Liver (tissue), 3 donors: ENCODE measurements at regions not wholly inside any gene's neighbourhood (a gene's known extent, or its start where the extent isn't known, plus 50 kb on each side); places are given as distances from the start of the nearest gene placed in this dataset.

ENCODE experiments used
- EGR1 ChIP-seq, 2 donors: IDR thresholded peaks; 2 replicates each; pipeline ENCODE4 v1.6.1; 2016 to 2018; ENCODE audit warnings: antibody characterized with exemption in 2 of 2, low read depth in 2 of 2
- FOXA1 ChIP-seq: IDR thresholded peaks from 2 replicates; pipeline ENCODE4 v1.6.1; 2016; ENCODE audit warnings: antibody characterized with exemption
- JUND ChIP-seq, 2 donors: IDR thresholded peaks; 2 replicates each; pipeline ENCODE4 v1.6.1; 2016; ENCODE audit warnings: antibody characterized with exemption in 2 of 2
- NR2F2 ChIP-seq: IDR thresholded peaks from 2 replicates; pipeline ENCODE4 v1.6.1; 2016; ENCODE audit warnings: antibody characterized with exemption
- RXRA ChIP-seq, 2 donors: IDR thresholded peaks; 2 replicates each; pipeline ENCODE4 v1.6.1; 2017 to 2018; ENCODE audit warnings: antibody characterized with exemption in 2 of 2, mild to moderate bottlenecking in 1 of 2
- TAF1 ChIP-seq: conservative IDR thresholded peaks from 2 replicates; pipeline ENCODE4 v1.6.1; 2016; ENCODE audit warnings: antibody characterized with exemption, mild to moderate bottlenecking
- YY1 ChIP-seq: IDR thresholded peaks from 2 replicates; pipeline ENCODE4 v1.6.1; 2016; ENCODE audit warnings: antibody characterized with exemption, mild to moderate bottlenecking
- TF ChIP-seq, protein P1 (sequence below): fragments of 150-350 bp; IDR thresholded peaks from 2 replicates; pipeline ENCODE4 v1.5.1; 2017; ENCODE audit warnings: improper control_type of control experiment, low read depth, low read length; ENCODE audit not compliant: missing input control
- TF ChIP-seq, protein P2 (sequence below): IDR thresholded peaks from 2 replicates; pipeline ENCODE4 v1.6.1; 2016; ENCODE audit warnings: antibody characterized with exemption
- TF ChIP-seq, protein P3 (sequence below): IDR thresholded peaks from 2 replicates; pipeline ENCODE4 v1.6.1; 2016; ENCODE audit warnings: antibody characterized with exemption
- donor health status: healthy.
- donor health status: healthy.

GRCh38 chr10:15426115-15426514 lies 55.0 kb upstream of the FAM171A1 start:
- TF ChIP-seq, protein P1, sequence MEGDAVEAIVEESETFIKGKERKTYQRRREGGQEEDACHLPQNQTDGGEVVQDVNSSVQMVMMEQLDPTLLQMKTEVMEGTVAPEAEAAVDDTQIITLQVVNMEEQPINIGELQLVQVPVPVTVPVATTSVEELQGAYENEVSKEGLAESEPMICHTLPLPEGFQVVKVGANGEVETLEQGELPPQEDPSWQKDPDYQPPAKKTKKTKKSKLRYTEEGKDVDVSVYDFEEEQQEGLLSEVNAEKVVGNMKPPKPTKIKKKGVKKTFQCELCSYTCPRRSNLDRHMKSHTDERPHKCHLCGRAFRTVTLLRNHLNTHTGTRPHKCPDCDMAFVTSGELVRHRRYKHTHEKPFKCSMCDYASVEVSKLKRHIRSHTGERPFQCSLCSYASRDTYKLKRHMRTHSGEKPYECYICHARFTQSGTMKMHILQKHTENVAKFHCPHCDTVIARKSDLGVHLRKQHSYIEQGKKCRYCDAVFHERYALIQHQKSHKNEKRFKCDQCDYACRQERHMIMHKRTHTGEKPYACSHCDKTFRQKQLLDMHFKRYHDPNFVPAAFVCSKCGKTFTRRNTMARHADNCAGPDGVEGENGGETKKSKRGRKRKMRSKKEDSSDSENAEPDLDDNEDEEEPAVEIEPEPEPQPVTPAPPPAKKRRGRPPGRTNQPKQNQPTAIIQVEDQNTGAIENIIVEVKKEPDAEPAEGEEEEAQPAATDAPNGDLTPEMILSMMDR = no peak
- TF ChIP-seq YY1 = no peak
- no peak for TF ChIP-seq FOXA1
- TF ChIP-seq RXRA (IDR thresholded peaks at IDR 0.05) = no peak
- no peak for TF ChIP-seq JUND (IDR thresholded peaks at IDR 0.05)
- no peak for TF ChIP-seq NR2F2
- TF ChIP-seq, protein P2, sequence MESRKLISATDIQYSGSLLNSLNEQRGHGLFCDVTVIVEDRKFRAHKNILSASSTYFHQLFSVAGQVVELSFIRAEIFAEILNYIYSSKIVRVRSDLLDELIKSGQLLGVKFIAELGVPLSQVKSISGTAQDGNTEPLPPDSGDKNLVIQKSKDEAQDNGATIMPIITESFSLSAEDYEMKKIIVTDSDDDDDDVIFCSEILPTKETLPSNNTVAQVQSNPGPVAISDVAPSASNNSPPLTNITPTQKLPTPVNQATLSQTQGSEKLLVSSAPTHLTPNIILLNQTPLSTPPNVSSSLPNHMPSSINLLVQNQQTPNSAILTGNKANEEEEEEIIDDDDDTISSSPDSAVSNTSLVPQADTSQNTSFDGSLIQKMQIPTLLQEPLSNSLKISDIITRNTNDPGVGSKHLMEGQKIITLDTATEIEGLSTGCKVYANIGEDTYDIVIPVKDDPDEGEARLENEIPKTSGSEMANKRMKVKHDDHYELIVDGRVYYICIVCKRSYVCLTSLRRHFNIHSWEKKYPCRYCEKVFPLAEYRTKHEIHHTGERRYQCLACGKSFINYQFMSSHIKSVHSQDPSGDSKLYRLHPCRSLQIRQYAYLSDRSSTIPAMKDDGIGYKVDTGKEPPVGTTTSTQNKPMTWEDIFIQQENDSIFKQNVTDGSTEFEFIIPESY = no peak
- TF ChIP-seq, protein P3, sequence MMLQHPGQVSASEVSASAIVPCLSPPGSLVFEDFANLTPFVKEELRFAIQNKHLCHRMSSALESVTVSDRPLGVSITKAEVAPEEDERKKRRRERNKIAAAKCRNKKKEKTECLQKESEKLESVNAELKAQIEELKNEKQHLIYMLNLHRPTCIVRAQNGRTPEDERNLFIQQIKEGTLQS = no peak
- TF ChIP-seq EGR1 (IDR thresholded peaks at IDR 0.05; ENCODE audit: low read depth in 2 of 2) = no peak
- no peak for TF ChIP-seq TAF1
